ENCODE measurements at regions not wholly inside any gene's neighbourhood (a gene's known extent, or its start where the extent isn't known, plus 50 kb on each side); places are given as distances from the start of the nearest gene placed in this dataset.

DNA sequence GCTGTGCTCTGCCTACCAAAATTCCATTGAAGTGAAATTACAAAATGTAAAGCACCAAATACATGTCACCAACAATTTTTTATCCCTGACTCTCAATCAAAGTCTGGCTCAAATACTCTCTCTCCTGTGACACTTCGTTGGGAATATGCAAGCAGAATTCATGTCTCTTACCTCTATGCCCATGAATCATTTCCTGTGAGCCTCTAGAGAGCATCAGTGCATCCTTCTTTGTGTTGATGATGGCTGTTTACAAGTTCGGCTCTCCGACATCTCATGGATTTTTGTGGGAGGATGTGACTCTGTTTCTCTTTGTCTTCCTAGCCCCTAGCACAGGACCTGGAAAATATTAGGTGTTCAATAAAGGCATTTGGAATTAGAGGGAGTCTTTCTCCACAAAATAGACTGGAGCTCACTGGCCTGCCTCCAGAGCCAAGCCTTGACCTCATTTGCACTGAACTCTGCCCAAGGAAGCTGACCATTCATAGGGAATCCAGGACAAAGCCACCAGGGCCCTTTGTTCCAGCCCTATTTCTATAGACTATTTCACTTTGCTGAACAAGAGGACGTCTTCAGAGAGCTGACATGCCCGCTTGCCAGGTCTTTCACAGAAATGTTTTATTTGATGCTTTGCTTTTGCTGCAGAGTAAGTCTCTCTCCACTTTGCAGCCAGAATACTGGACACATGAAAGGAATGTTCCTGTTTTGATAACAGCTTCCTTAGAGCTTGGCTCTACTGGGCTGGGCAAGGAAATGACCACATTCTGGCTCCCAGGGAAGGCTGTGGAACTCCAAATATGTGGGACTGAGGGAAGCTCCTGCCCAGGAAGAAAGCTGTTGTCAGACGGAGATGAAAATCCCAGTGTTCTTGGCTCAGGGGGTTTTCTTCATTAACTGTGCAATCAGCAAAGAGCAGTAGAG, 194.5 kb upstream of the CDYL start:
- TF ChIP-seq, protein P1, sequence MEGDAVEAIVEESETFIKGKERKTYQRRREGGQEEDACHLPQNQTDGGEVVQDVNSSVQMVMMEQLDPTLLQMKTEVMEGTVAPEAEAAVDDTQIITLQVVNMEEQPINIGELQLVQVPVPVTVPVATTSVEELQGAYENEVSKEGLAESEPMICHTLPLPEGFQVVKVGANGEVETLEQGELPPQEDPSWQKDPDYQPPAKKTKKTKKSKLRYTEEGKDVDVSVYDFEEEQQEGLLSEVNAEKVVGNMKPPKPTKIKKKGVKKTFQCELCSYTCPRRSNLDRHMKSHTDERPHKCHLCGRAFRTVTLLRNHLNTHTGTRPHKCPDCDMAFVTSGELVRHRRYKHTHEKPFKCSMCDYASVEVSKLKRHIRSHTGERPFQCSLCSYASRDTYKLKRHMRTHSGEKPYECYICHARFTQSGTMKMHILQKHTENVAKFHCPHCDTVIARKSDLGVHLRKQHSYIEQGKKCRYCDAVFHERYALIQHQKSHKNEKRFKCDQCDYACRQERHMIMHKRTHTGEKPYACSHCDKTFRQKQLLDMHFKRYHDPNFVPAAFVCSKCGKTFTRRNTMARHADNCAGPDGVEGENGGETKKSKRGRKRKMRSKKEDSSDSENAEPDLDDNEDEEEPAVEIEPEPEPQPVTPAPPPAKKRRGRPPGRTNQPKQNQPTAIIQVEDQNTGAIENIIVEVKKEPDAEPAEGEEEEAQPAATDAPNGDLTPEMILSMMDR (IDR thresholded peaks at IDR 0.05; ENCODE audit: poor library complexity, severe bottlenecking): no peak
- TF ChIP-seq EZH2 (IDR thresholded peaks at IDR 0.05; ENCODE audit: borderline replicate concordance, insufficient read depth, low read length, poor library complexity, severe bottlenecking) (no peak), TAF1 (IDR thresholded peaks at IDR 0.05; ENCODE audit: low read depth) (no peak)
